ENCODE measurements at regions not wholly inside any gene's neighbourhood (a gene's known extent, or its start where the extent isn't known, plus 50 kb on each side); places are given as distances from the start of the nearest gene placed in this dataset.
"Not testable (repeated sequence)": the region's sequence is repeated elsewhere in the genome, so short reads cannot be mapped to it uniquely, and the experiment has no call there.

DNA sequence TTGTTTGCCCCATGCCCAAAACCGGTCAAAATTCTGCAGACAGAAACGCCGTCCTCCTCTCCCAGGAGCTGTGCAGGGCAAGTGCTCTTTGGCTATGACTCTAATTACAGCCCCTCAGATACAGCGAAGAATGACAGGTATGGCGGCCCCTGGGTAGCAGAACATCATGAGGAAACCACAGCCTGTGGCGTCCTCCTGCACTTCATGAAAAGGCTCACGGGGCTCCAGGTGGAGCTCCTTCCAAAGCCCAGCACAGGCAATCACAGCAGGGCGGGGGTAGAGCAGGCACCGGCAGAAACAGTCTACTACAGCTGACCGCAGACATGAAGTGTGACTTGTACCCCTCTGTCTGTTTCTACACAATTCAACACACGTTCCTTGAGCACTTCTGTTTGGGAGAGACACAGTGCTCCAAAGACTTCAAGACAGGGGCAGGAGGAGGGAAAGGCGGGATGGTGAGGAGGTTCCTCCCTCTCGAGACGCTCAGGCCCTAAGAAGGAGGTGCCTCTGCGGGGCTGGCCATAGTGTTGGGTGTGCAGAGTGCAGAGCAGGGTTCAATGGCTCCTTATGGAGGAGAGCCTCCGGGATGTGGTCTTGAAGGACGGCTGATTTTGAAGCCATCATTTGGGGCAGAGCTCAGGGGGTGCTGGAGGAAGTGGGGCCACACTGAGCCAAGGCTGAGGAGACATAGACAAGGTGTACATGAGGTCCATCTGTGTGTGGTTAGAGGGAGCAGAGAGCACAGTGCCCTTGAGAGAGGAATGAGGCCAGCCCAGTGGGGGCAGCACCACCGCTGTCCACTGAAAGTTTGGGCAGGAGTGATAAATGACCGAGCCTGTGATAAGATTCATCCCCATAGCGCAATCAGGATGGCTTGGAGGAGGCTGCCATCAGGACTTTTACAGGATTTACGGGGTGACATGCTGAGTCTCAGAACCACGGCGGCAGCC lies 468.3 kb downstream of the EIPR1 start:
- DNase-seq (ENCODE audit: low read depth in 4 of 4, low spot score in 3 of 4): no peak

DNA sequence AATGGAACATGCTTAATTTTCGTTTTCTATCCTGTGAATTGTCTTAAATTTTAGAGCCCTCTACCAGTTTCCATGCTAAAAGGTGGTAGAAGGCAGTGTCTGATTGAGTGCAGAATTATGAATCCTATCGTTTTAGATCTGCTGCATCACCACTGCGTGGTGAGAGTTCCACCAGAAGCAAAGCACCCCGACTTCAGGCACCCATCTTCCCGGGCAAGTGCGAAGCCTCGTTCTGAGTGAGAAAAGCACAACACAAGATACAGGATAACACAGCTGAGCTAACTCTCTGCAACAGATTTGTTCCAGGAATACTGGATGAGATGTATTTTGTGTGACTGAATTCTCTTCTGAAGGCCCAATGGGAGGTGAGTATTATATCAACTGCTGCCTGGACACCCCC lies 471.5 kb downstream of the EIPR1 start:
- DNase-seq (ENCODE audit: low read depth in 4 of 4, low spot score in 3 of 4): no peak

DNA sequence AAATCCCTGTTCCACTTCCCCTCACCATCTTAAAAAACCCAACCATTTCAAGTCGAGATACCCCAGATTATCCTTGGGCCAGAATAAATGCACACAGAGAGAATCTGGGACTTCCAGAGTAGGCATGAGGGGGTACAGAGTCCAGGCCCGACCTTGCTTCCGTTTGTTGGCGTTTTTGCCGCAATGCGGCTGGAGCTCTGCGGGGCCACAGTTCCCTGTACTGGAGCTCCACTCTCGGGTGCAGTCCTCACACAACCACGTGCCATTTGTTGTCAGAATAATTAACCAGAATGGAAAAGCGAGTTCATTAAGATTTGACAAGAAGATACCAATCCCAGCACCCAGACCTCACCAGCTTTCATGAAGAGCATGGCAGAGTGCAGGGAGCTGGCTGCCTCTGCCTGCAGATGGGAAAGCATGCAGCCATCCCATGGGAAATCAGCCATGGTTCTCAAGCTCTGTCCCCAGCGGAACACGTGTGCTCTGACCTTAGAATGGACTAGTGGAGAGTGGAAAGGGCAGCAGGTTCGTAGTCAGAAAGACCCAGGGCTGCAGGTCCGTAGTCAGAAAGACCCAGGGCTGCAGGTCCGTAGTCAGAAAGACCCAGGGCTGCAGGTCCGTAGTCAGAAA lies 472.8 kb downstream of the EIPR1 start:
- no peak for DNase-seq (ENCODE audit: low read depth in 4 of 4, low spot score in 3 of 4)

DNA sequence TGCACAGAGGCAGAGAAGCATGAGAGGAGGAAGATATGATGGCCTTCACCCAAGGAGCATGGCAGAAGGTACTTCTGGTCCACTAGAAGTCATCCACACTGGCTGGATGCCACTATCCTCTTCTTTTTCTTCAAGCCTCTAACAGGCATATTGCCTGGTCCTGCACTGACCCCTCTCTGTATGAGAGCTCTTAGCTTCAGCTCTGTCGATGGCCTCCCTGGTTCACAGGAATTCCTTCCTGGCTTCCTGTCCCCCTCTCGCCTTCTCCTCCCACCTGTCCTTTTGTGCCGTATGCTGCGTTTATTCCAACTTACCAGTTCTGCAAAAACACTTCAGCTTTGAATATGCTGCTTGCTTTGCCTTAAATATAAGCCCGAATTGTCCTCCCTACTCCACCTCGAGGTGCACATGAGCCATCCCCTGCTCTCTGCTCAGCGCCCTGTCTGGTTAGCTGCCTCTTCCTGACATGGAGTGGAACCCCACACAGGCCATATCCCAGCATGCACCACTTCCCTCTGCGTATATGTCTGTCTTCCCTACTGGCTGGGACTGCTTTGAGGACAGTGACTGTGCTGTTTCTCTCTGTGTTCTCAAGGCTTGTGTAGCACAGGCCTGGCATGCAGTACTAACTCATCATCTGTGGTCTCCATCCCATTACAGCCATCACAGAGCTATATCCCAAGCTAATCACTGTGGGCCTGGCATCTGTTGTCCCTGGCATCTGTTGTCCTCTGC lies 474.9 kb downstream of the EIPR1 start:
- no peak for DNase-seq (ENCODE audit: low read depth in 4 of 4, low spot score in 3 of 4)

DNA sequence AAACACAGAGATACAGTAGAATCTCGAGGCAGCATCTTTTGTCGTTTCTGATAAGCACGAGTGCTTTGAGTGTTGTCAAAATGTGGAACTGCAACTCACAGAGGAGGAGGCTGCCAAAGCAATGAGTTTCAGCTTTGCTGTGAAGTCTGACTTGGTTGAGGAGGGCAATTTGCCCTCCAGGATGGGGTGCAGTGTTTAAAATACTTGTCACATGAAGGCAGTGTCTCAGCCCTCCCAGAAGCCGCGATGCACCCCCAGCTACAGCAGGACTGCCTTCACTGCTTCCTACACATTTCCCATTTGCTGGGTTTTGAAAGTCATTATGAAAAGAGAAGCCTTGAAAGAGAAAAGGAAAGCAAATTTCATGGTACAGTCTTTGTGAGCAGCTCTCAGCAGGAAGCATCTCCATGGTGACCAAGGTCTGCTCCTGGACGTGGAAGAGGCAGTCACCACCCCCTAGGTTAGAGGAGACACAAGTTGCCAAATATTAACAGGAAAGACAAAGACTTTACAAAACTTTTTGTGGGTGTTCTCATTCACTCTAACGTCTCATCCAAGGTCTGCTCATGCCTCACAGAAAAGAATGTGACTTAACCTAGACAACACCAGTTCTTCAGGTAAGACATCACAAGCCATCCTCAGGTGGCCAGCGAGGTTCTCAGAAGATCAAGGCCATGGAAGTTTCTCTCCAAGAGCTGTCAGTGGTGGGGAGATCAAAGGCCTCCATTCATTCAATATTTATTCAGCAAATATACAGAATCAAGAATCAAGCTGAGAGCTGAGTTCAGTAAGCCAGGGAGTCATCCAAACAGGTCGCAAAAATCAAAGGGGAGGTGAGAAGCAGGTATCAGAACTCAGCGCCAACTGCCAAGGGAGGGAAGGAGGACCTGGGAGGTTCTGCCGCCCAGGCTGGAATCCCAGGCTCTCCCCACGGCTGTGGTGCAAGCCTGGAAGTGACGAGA lies 476.0 kb downstream of the EIPR1 start:
- no peak for DNase-seq (ENCODE audit: low read depth in 4 of 4, low spot score in 3 of 4)

DNA sequence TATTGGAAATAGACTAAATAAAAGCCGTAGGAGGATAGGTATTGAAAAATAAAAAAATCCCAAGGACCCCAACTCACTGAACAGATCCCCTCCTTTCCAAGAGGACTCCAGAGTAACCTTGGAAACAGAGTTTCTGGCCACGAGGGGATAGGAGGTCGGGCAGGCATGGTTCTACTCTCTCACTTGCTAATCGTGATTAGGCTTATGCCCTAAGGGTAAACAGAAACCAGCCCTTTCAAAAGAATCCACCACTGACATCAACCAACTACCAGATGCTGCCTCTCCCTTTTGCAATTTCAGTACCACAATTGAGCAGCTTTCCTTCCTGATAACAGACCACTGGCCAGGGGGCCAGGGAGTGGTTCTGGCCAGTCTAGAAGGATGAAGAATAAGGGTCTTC lies 477.8 kb downstream of the EIPR1 start:
- DNase-seq (ENCODE audit: low read depth in 4 of 4, low spot score in 3 of 4): no peak

DNA sequence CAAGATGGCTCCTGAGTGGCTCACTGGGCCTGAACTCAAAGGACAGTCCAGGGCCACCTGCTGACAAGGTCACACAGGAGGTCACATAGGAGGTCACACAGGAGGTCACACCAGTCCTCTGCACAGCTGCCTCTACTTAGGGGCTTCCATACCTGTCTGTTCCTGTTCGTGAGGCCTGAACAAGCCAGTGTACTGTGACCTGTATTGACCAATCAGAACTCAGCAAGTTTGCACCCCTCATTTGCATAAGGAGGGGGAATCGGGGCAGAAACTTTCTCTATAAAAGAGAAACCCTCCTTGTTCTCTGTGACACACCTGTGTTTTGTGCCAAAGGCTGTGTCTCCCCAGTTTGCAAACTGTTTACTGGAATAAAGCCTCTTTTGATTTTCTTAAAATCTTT lies 478.9 kb downstream of the EIPR1 start:
- no peak for DNase-seq (ENCODE audit: low read depth in 4 of 4, low spot score in 3 of 4)

DNA sequence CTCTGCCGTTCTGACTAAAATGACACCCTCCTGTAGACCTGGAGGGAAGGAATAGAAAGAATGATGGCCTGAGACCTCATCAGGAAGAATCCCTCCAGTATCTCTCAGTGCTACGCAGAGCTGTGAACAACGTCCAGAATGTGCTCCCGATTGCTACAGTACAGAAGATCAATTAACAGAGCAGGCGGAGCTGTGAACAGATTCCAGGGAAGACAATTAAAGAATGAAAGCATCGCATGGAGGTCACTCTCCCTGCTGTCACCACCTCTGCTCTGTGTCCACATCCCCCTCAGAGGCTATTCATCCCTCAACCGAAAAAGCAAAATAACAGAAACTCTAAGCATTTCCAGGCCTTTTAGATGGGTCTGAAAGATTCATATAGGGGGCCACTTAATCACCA lies 481.0 kb downstream of the EIPR1 start:
- DNase-seq (ENCODE audit: low read depth in 4 of 4, low spot score in 3 of 4): no peak

DNA sequence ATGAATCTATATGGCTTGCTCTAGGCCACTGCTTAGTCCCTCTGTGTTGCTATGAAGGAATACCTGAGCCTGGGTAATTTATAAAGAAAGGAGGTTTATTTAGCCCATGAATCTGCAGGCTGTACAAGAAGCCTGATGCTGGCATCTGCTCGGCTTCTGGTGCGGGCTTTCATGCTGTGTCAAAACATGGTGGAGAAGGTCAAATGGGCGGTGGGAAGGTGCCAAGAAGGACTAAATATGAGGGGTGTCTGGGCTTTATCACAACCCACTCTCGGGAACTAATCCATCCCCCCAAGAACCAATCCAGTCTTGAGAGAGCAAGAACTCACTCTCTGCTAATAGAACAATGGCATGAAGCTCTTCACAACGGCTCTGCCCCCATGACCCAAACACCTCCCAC lies 481.6 kb downstream of the EIPR1 start:
- no peak for DNase-seq (ENCODE audit: low read depth in 4 of 4, low spot score in 3 of 4)

DNA sequence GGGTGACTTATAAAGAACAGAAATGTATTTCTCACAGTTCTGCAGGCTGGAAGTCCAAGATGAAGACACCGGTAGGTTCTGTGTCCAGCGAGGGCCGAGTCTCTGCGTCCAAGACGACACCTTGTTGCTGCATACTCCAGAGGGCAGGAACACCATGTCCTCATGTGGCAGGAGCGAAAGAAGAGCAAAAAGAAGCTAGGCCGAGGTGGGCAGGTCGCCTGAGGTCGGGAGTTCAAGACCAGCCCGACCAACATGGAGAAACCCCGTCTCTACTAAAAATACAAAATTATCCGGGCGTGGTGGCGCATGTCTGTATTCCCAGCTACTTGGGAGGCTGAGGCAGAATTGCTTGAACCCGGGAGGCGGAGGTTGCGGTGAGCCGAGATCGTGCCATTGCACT lies 483.6 kb downstream of the EIPR1 start:
- DNase-seq (ENCODE audit: low read depth in 4 of 4, low spot score in 3 of 4): not testable (repeated sequence)

DNA sequence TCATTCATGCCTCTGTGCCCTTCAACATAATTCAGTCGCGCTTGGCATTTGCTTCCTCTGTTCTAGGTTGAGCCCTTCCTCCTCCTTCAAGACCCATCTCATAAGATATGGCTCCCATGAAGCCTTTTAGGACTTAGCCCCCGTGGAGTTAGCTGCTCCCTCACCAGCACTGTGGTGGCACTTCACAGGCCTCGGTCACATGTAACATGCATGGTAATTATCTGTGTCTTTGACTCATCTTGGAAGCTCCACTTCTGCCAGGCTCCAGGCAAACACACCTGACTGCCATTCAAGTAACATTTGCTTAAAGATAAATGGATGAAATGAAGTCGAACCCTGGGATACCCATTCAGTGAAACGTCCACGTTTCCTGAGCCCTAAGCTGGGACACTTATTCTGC lies 484.7 kb downstream of the EIPR1 start:
- DNase-seq (ENCODE audit: low read depth in 4 of 4, low spot score in 3 of 4): no peak

DNA sequence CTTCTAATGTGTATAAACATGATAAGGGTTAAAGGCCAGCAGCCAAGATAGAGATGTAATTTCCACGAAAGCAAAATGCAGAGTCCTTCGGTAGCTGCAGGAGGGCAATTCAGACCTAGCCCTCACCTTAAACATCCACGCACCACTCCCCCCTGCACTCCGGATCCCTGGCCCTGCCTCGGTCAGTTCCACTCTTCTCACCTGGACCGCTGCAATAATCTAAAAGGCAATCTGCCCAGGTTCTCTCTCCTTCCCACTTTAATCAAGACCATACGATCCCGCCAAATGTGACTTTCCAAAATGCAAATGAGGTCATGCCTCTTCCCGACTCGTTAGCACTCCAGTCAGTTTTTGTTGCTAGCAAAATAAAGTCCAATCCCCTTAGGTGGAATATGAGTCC lies 485.2 kb downstream of the EIPR1 start:
- DNase-seq (ENCODE audit: low read depth in 4 of 4, low spot score in 3 of 4): no peak

DNA sequence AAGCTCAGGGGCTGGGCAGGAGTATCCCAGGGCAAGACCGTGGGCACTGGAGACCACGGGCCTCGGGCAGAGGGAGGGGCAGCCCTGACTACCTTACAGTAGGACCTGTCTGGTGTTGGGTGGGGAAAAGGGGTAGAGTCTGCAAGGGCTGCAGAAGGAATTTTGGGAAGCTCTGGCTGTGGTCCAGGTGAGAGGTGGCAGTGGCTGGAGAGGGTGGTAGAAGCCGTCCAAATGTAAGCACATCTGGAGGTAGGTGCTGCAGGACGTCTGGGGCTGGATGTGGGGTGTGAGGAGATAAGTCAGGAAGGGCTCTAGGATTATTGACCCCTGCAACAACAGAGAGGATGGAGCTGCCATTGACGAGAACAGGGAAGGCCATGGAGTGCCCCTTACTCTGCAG lies 486.7 kb downstream of the EIPR1 start:
- DNase-seq (ENCODE audit: low read depth in 4 of 4, low spot score in 3 of 4): no peak

DNA sequence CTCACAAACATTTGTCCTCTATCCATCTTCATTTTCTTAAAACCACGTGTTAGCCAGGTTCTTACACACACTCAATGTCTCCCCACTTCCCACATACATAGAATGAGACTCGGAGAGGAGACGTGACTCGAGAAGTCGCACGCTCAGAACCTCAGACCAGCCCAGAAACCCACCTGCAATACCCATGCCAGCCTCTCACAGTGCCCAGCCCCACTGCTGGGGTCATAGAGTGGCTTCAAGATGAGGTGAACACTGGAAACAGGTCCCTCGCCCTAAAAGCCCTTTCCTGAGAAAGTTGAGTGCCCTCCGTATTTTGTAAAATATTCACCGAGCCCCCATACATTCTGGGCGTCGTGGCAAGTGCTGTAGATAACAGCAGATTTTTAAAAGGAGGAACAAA lies 487.4 kb downstream of the EIPR1 start:
- no peak for DNase-seq (ENCODE audit: low read depth in 4 of 4, low spot score in 3 of 4)

DNA sequence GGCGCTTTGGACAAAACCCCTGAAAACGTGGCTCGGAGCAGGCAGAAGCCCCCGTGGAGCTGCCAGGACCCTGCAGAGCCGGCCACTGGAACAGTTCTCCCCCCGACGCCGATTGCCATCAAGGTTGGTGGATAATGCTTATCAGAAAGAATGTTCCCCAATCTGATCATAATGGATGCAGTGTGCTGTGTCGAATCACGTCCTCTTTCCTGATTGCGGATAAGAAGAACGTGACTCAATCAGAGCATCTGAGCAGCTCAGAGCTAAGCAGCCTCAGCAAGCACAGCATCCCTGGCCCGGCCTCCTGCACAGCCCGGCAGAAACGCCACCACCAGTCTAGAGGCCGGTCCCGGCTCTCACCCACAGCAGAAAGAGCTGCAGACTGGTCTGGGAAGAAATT lies 488.0 kb downstream of the EIPR1 start:
- no peak for DNase-seq (ENCODE audit: low read depth in 4 of 4, low spot score in 3 of 4)

DNA sequence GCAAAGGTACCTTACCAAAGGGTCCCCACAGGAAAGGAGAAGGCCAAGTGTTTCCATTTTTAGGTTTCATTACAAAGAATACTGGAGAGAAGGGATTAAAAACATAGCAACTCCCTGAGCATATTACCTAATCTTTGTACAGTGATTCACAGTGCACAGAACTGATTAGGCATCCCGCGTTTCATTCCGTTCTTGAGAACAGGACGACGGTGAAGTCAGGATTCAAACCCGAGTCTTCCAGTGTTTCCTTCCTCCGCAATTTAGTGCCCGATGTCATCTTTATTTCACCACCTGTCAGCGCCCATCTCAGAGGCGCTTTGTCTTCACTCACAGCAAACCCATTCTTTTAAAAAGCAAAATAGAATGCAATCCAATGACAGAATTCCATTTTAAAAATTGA lies 488.5 kb downstream of the EIPR1 start:
- no peak for DNase-seq (ENCODE audit: low read depth in 4 of 4, low spot score in 3 of 4)

DNA sequence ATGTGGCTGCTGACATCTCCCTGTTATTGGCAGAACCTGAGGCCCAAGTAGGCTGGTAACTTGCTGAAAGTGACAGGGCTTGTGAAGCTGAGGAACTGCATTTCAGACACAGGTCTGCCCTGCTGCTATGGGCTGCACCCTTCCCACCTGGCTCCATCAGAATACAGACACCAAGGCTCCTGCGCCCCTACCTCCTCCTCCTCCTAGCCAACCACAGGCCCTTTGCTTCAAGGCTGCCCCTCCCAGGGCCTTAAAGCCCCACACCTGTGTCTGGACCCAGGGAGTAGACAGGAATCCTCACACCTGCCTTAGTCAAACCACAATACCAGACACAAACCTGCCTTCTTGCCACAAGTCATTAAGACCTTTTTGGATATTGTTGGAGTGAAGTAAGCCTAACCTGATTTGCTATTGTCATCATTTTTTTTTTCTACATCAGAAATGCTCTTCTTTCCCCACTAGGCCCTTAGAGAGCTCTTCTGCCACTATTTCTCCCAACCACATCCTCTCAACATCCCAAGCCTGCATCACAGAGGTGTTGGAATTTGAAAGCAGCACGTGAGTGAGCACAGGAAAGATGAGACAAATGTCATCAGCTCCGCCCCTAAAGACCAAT lies 489.7 kb downstream of the EIPR1 start:
- DNase-seq (ENCODE audit: low read depth in 4 of 4, low spot score in 3 of 4): no peak

DNA sequence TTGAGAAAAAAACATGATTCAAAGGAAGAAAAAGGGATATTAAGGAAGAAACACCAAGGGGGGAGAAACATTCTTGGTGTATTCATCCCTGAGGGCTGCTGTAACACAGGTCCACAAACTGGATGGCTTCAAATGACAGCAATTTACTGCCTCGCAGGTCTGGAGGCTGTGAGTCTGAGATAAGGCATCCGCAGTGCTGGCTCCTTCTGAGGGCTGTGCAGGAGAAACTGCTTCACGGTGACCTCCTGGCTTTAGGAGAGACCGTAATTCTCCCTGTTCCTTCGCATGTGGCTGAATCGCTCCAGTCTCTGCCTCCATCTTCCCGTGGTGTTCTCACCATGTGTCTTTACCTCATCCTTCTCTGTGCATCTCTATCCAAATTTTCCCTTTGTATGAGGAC lies 490.7 kb downstream of the EIPR1 start:
- no peak for DNase-seq (ENCODE audit: low read depth in 4 of 4, low spot score in 3 of 4)

DNA sequence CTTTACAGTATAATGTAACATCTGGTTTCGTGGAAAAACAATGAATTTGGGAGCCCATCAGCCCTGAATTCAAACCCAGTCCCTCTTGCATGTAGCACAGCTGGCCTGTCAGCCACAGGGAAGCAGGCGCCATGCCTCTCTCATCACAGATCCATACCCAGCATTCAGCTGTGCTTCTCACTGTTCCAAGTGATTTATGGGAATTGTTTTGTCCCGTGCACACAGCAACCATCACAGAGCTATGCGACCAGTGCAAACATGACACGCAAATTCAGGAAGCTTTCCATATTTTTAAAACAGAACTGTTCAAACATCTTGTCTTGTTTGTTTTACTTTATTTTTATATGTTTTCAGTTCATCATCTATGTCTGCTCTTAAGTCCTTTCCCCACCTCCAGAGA lies 496.1 kb downstream of the EIPR1 start:
- DNase-seq (ENCODE audit: low read depth in 4 of 4, low spot score in 3 of 4): no peak

DNA sequence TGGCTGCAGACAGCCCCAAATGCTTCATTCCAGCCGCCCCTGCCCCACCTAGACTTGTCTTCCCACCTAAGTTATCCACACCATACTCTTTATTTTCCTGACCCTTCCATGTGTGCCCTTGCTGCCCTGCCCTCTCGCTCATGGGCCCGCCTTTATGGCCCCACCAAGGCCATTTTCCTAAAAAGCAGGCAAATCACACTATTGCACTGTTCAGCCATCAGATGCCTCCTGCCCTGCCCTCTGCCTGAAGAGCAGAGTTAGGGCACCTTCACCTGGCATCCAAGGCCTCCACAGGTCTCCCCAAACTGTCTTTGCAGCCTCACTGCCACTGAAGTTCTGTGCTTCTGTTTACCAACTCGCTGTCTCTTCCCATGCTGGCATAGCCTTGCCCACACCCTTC lies 496.7 kb downstream of the EIPR1 start:
- DNase-seq (ENCODE audit: low read depth in 4 of 4, low spot score in 3 of 4): no peak

Measured in right renal pelvis (tissue), 4 donors.